Urinary bladder (tissue), 3 donors: ENCODE measurements at regions not wholly inside any gene's neighbourhood (a gene's known extent, or its start where the extent isn't known, plus 50 kb on each side); places are given as distances from the start of the nearest gene placed in this dataset.

ENCODE experiments used
- DNase-seq: peaks from one replicate; pipeline ENCODE4 v3.0.0-alpha.2; 2015; ENCODE audit errors: extremely low spot score
- H3K27ac ChIP-seq: one replicate; pipeline ENCODE4 v1.5.1; 2013; ENCODE audit warnings: low read depth, mild to moderate bottlenecking, moderate library complexity
- H3K36me3 ChIP-seq: one replicate; pipeline ENCODE4 v1.6.1; 2013; ENCODE audit warnings: mild to moderate bottlenecking, moderate library complexity; ENCODE audit not compliant: insufficient read depth
- H3K4me1 ChIP-seq: one replicate; pipeline ENCODE4 v1.6.1; 2013; ENCODE audit warnings: mild to moderate bottlenecking, moderate library complexity; ENCODE audit not compliant: insufficient read depth
- H3K4me3 ChIP-seq: one replicate; pipeline ENCODE4 v1.5.1; 2013; ENCODE audit warnings: low read depth, low read length
- WGBS: extraction: QIAGEN DNeasy Blood & Tissue Kit; methylation state at CpG from one replicate; pipeline ENCODE4 v1.1.7; 2013; 5-methylcytosine and 5-hydroxymethylcytosine counted together
- donor health status: healthy with polysubstance abuse.
- donor health status: healthy.

DNA sequence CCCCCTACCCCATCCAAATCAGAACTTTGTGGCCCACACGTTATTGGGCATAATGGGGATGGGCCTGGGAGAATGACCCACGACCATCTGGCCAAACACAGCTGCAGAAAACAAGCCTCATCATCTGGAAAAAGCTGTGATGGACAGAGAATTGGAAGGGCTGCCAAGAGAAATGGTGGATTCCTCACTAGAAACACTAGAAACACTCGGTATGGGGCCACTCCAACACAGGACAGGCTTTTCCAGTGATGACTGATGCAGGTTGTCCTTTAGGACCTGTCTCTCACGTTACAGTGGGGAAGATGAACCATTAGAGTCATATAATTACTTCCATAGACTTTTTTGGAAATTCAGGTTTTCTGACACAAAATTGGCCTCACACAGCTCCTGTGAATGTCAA lies 172.4 kb upstream of the TARS1 start:
- Histone ChIP-seq H3K36me3 (no peaks in the 10 kb centered on the region), H3K4me3 (no peak overlapping the region), H3K27ac (no peak overlapping the region), H3K4me1 (no peaks in the 10 kb centered on the region)
- DNase-seq = no peak
- WGBS = 84% methylated on average over 4 of the region's 4 CpGs

DNA sequence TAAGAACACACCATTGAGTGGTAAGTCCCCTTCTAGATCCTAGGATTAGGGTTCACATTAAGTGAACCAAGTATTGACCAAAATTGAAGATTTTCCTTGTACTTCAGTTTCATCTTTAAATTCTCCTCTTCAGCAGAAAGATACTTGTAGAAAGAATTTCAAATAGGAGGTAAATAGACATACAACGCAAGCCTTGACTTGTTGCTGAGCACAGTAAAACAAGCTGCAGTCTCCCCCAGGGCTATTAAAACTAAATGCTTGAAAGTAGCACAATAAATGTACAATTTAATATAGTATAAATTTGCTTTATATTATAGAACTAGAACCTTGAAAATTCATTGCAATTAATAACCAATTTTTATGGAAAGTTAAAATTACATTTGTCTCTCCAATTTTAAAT lies 170.1 kb upstream of the TARS1 start:
- Histone ChIP-seq H3K4me1 (no peaks in the 10 kb centered on the region), H3K27ac (no peak overlapping the region), H3K4me3 (no peak overlapping the region), H3K36me3 (no peaks in the 10 kb centered on the region)
- WGBS = 87% methylated on average over 1 of the region's 1 CpG
- no peak for DNase-seq

DNA sequence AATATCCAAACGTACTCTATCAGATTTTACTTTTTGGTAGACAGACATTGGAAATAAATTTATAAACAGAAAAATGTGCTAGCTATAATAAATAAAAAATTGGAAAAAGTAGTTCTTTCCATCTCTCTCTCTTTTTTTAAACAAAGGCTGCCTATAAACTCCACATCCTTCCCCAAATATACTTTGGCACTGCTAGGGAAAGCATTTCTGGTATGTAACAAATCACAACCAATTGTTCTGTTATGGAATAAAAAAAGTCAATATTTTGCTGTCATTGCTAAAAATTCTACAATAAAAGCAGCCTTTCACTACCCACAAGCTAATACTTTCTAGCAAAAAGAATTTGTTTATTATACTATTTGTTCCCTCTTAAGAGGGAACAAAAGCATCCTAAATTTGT lies 169.2 kb upstream of the TARS1 start:
- no peaks in the 10 kb centered on the region for H3K4me1 ChIP-seq
- H3K27ac ChIP-seq = no peak overlapping the region
- H3K36me3 ChIP-seq = no peaks in the 10 kb centered on the region
- no peak overlapping the region for H3K4me3 ChIP-seq
- 52% methylated on average over 1 of the region's 1 CpG for WGBS
- no peak for DNase-seq

DNA sequence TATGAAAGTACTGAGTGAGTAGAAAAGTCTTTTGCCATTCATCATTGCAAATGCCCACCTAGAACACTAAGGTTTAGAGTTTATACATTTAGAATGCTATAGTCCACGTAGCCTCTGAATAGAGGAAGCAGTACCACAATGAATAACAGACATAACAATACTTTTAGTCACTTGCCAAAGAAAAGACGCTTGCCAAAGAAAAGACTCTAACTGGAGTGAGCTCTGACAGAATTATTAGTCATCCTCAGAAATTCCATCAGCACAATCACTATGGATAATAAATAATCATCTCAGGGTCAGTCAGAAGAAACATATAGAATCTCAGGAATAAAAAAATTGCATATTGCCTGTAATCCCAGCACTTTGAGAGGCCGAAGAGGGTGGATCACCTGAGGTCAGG lies 168.5 kb upstream of the TARS1 start:
- H3K27ac ChIP-seq = no peak overlapping the region
- no peak overlapping the region for H3K4me3 ChIP-seq
- no peaks in the 10 kb centered on the region for H3K36me3 ChIP-seq
- no peaks in the 10 kb centered on the region for H3K4me1 ChIP-seq
- WGBS = 71% methylated on average over 3 of the region's 3 CpGs
- DNase-seq = no peak

DNA sequence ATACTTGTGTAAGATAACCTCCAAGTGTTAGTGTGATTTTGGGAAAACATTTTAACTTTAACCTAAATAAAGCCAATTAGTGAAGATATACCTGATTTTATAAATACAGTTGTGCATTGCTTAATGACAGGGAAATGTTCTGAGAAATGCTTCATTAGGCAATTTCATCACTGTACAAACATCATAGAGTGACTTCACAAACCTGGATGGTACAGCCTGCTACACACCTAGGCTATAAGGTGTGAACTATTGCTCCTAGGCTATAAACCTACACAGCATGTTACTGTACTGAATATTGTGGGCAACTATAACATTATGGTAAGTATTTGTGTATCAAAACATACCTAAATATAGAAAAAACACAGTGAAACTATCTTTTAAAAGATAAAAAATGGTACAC lies 166.8 kb upstream of the TARS1 start:
- Histone ChIP-seq H3K36me3 (no peaks in the 10 kb centered on the region), H3K4me1 (no peaks in the 10 kb centered on the region), H3K4me3 (no peak overlapping the region), H3K27ac (no peak overlapping the region)
- no peak for DNase-seq

DNA sequence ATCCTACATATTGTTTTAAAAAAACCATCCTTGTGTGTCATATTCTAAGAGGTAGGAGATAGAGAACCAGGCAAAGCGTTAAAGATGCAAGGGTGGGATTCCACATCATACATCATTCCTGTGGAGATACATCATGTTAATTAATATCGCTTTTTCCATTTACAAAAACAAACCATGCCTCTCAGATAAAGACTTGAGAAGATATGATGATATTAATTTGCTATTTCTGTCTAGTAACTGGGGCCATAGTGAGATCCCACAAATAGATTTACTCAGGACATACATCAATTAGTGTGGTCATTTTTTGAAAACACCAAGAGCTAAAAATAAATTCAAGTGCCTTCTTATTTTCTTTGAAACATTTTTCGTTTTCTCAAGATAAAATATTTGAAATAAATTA lies 165.4 kb upstream of the TARS1 start:
- 86% methylated on average over 3 of the region's 3 CpGs for WGBS
- no peak overlapping the region for H3K4me3 ChIP-seq

DNA sequence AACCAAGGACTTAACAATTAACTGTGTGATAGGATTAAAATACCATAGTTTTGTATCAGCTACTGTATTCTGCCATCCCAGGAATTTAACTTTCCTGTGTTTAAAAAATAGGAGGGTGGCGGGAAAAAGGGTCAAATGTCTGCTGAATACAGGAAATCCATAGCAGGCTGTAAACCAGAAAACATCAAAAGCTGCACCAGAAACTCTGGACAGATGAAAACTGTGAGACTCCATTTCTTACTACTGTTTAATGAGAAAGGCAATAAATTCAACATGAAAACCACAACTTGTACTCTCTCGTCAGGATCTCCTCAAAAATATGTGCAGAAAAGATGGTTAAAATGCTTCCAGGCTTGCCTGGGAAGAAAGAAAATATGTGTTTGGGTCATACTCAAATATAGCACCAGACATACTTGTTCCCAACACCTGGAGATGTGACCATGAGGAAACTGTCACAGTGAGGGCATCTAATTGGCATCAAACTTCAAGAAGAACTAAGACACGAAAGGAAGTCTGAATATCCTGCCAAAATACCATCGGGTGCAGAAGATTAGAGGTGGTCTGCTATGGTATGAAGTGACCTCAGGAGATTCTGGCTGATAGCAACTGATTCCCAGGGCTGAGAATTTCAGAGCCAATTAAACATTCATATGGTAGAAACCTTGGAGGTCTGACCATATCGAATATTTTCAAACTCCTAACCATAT lies 164.7 kb upstream of the TARS1 start:
- H3K4me3 ChIP-seq = no peak overlapping the region
- H3K36me3 ChIP-seq = no peaks in the 10 kb centered on the region
- no peak for DNase-seq
- H3K4me1 ChIP-seq = no peaks in the 10 kb centered on the region
- WGBS = 50% methylated on average over 5 of the region's 5 CpGs
- H3K27ac ChIP-seq = no peak overlapping the region

More for the DNA sequence above, 165.4 kb upstream of the TARS1 start:
- H3K27ac ChIP-seq = no peak overlapping the region
- DNase-seq = no peak
- H3K4me1 ChIP-seq = no peaks in the 10 kb centered on the region
- no peaks in the 10 kb centered on the region for H3K36me3 ChIP-seq

DNA sequence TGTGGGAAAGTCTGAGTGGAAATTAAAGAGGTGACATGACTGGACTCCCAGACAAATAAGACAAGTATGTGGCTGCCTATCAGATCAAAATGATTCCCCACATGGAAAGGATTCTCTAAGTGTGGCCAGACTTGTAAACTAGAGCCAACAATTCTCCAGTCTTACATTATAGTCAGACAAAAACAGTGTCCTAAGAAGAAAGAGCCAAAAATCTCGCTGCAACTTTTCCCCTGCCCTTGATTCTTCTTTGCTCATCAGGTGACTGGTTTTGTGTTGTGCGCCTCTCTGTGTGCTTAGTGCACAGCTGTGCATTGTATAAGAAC lies 164.2 kb upstream of the TARS1 start:
- DNase-seq = no peak

DNA sequence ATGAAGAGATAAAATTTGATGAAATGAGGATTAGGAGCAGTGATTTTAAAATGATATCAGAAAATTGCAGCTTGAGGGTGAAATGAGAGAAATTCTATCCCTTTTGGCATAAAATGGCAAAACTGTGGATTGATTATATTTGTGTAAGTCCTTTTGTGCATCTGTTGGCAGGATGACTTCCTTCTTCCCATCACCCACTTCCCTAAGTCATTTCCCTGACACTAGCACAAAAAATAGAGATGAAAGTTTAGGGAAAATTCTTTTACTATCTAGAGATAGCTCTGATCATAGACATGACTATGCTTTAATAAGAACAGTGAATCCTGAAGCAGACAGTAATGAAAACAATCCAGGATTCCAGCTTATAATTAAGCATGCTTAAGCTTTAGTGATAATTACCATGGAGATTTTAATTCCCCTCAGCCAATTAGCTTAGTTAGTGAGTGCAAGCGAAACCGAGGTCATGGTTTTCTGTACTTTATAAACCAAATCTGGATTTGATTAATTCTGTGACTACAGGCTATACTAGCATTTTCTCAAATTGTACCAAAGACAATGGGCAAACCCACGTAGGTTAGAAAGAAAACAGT lies 163.6 kb upstream of the TARS1 start:
- 50% methylated on average over 3 of the region's 3 CpGs for WGBS
- Histone ChIP-seq H3K36me3 (no peaks in the 10 kb centered on the region), H3K27ac (no peak overlapping the region), H3K4me1 (no peaks in the 10 kb centered on the region), H3K4me3 (no peak overlapping the region)
- no peak for DNase-seq

More for the DNA sequence above, 164.2 kb upstream of the TARS1 start:
- Histone ChIP-seq H3K27ac (no peak overlapping the region), H3K36me3 (no peaks in the 10 kb centered on the region), H3K4me3 (no peak overlapping the region), H3K4me1 (no peaks in the 10 kb centered on the region)
- WGBS = 47% methylated on average over 2 of the region's 2 CpGs

DNA sequence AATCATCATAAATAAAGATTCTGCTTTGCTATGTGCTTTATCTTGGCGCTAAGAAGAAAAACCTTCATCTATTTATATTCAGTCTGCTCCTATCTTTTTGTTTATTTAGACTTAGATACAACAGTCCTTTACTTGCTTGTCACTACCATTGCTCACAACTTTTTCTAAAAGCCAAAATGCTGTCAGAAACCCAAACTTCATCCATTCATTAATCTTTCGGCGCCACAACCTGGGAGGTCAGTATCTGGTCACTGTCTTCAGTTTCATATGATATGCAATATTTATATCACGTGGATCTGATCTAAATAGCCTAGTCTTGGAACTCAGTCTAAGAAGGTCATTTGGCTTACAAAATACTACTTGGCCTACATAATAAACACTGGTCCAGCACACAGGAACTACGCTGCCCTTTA lies 159.3 kb upstream of the TARS1 start:
- Histone ChIP-seq H3K27ac (no peak overlapping the region), H3K4me1 (no peaks in the 10 kb centered on the region), H3K4me3 (no peak overlapping the region), H3K36me3 (no peaks in the 10 kb centered on the region)
- 25% methylated on average over 5 of the region's 5 CpGs for WGBS
- no peak for DNase-seq

DNA sequence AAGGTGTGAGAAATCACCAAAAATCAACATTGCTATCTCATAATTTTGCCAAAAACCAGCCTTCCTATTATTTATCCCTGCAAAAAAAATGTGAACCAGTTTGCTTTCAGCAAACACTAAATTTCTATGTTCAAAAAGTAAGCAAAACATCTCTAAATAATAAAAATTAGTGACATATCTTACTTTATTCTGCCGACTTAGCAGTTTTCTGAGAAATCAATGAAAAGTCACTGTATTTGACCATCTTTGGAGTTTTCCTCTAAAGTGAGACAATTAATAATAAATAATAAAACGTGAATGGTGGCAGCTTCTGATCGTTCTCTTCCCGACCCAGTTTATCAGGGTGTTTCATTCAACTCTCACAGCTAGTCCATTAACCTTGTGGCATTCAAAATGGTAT lies 158.6 kb upstream of the TARS1 start:
- Histone ChIP-seq H3K36me3 (no peaks in the 10 kb centered on the region), H3K27ac (no peak overlapping the region), H3K4me3 (no peak overlapping the region), H3K4me1 (no peaks in the 10 kb centered on the region)
- DNase-seq = no peak
- 81% methylated on average over 4 of the region's 4 CpGs for WGBS

DNA sequence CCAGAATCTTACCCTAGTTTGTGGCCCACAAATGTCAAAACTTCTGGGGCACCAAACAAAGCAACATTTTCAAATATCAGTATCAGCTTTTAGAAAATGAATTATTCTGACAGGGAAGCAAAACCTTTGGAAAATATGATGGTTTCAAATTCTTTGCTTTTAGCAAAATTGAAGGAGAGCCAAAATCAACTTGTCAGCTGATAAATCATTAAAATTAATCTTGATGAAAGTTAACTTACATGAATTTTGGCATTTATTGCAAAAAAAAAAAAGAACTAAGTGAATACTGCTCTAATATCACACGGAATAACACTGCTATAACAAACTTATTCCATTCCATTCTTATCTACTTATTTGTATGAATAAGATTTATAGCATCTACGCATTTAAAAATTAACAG lies 158.1 kb upstream of the TARS1 start:
- no peak for DNase-seq
- Histone ChIP-seq H3K4me1 (no peaks in the 10 kb centered on the region), H3K4me3 (no peak overlapping the region), H3K36me3 (no peaks in the 10 kb centered on the region), H3K27ac (no peak overlapping the region)
- 81% methylated on average over 2 of the region's 2 CpGs for WGBS

DNA sequence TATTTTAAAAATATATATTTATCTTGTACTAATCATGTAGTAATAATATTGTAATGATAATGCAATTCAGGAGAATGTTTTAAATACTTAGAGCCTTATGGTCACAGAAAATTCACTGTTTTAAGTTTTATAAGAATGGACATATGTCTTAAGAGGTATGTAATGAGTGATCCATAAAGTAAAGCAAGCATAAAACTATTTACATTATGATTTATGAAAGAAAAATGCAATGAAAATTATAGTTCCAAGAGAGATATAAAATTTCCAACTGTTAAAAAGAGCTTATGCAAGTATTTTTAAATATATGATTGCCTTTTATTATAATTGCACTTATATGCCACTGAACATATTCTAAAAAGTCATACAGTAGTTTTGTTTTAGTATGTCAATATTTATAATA lies 157.5 kb upstream of the TARS1 start:
- no peak overlapping the region for H3K27ac ChIP-seq
- H3K4me1 ChIP-seq = no peaks in the 10 kb centered on the region
- H3K4me3 ChIP-seq = no peak overlapping the region
- no peaks in the 10 kb centered on the region for H3K36me3 ChIP-seq
- no peak for DNase-seq

DNA sequence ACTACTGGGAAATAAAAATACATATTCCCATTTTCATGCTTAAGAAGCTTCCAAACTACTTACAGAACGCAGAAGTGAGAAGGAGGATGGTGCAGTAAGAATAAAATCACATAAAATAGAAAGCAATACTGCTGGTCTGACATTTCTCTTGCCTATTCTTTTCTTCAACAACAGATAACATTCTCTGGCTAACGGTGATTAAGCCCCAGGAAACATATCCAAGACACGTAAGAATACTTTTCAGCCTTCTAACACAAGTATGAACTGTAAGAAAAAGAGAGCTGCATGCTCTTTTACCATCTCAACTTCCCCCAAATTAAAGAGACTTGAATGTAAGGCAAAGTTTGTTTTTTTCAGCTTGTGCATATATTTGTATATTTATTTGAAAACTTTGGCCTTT lies 156.1 kb upstream of the TARS1 start:
- 74% methylated on average over 3 of the region's 3 CpGs for WGBS
- no peak overlapping the region for H3K27ac ChIP-seq
- DNase-seq = no peak
- H3K4me1 ChIP-seq = no peaks in the 10 kb centered on the region
- no peaks in the 10 kb centered on the region for H3K36me3 ChIP-seq
- H3K4me3 ChIP-seq = no peak overlapping the region

DNA sequence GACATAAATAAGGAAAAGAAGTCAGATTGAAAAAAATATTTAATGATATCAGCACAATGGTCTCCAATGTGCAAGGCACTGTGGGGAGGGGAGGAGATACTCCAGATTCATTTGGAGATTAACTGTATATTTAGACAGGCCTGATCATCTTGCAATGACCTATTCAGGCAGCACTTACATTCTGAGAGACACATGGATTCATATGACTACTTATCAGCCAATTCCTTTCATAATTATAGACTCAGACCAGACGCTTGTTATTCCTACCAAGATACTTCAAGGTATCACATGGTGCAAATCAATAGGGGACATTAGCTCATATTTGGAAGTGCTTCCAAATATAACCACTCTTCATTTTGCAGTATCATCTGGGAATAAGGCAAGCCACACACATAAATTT lies 153.5 kb upstream of the TARS1 start:
- no peaks in the 10 kb centered on the region for H3K4me1 ChIP-seq
- no peaks in the 10 kb centered on the region for H3K36me3 ChIP-seq
- no peak overlapping the region for H3K4me3 ChIP-seq
- 91% methylated on average over 1 of the region's 1 CpG for WGBS
- H3K27ac ChIP-seq = no peak overlapping the region
- DNase-seq = no peak
